GM12878 (cell line): ENCODE measurements at regions not wholly inside any gene's neighbourhood (a gene's known extent, or its start where the extent isn't known, plus 50 kb on each side); places are given as distances from the start of the nearest gene placed in this dataset.

ENCODE experiments used
- ATAC-seq: fragments of 200-7000 bp; cut with Tn5 transposase; 3 replicates; pipeline ENCODE4 v1.9.1; 2020; ENCODE audit warnings: mild to moderate bottlenecking, moderate library complexity
- BruUV-seq: library from RNA; stranded (reverse); fragments of 400-500 nt; replicated peaks from 2 replicates; lab custom pipeline; 2021; lab: Mats Ljungman, UMichigan
- CTCF ChIA-PET: fragments of 300-600 bp; sonication (Branson Sonifier 250); formaldehyde crosslinking; extraction: SDS; loops from one replicate; lab custom pipeline; 2021; ENCODE audit warnings: inconsistent platforms; lab: Yijun Ruan, JAX
- POLR2A ChIA-PET: fragments of 350-600 bp; formaldehyde crosslinking; extraction: SDS; loops from one replicate; lab custom pipeline; 2021; ENCODE audit warnings: inconsistent platforms; lab: Charles Lee
- RAD21 ChIA-PET: fragments of 300-600 bp; sonication (Branson Sonifier 250); formaldehyde crosslinking; loops from one replicate; lab custom pipeline; 2023; ENCODE audit warnings: antibody characterized with exemption; ENCODE audit not compliant: unreplicated experiment; lab: Charles Lee
- SMC1A ChIA-PET: fragments of 300-600 bp; sonication (Branson Sonifier 250); formaldehyde crosslinking; loops from one replicate; lab custom pipeline; 2023; ENCODE audit not compliant: unreplicated experiment, uncharacterized antibody; lab: Charles Lee
- DNase-seq: peaks from one replicate; pipeline ENCODE4 v3.0.0-alpha.2; 2011; ENCODE audit warnings: low read depth, low spot score
- FAIRE-seq: peaks from 3 replicates; lab custom pipeline; 2011; peaks lifted over from hg19 to GRCh38; lab: Jason Lieb, UNC
- H2AFZ ChIP-seq: 2 replicates; pipeline ENCODE4 v1.6.0; 2011; ENCODE audit warnings: low read depth, low read length, control low read depth; ENCODE audit not compliant: control insufficient read depth
- H3K27ac ChIP-seq: 2 replicates; pipeline ENCODE4 v1.5.1; 2011; ENCODE audit warnings: control low read depth; ENCODE audit not compliant: control insufficient read depth, insufficient read depth
- H3K27me3 ChIP-seq, 2 experiments: replicated peaks in 1 of 2; 2 replicates each; pipeline versions ENCODE4 v1.6.0 to v1.6.1; 2011; ENCODE audit warnings: low read length in 1 of 2; ENCODE audit not compliant: control insufficient read depth in 2 of 2, insufficient read depth in 2 of 2
- H3K36me3 ChIP-seq, 2 experiments: 2 replicates each; pipeline ENCODE4 v1.5.1; 2011; ENCODE audit warnings: low read length in 1 of 2; ENCODE audit not compliant: control insufficient read depth in 2 of 2, insufficient read depth in 2 of 2
- H3K4me1 ChIP-seq: 2 replicates; pipeline ENCODE4 v1.6.1; 2011; ENCODE audit warnings: mild to moderate bottlenecking, low read length, moderate library complexity, mixed read lengths; ENCODE audit not compliant: control insufficient read depth, insufficient read depth
- H3K4me2 ChIP-seq: 2 replicates; pipeline ENCODE4 v1.6.0; 2011; ENCODE audit warnings: control low read depth; ENCODE audit not compliant: control insufficient read depth, insufficient read depth
- H3K4me3 ChIP-seq: fragments of 200-600 bp; sonication (generic); 2 replicates; pipeline ENCODE4 v1.5.1; 2016
- H3K79me2 ChIP-seq: 2 replicates; pipeline ENCODE4 v1.6.0; 2011; ENCODE audit warnings: low read length; ENCODE audit not compliant: control insufficient read depth, insufficient read depth
- H3K9ac ChIP-seq: 2 replicates; pipeline ENCODE4 v1.8.0; 2011; ENCODE audit warnings: low read length, control low read depth, mixed read lengths; ENCODE audit not compliant: control insufficient read depth, insufficient read depth
- H3K9me3 ChIP-seq: replicated peaks from 3 replicates; pipeline ENCODE4 v1.5.1; 2011; ENCODE audit warnings: mild to moderate bottlenecking, low read length; ENCODE audit not compliant: control insufficient read depth, insufficient read depth
- H4K20me1 ChIP-seq: 2 replicates; pipeline ENCODE4 v1.6.0; 2011; ENCODE audit not compliant: control insufficient read depth, insufficient read depth
- BACH1 ChIP-seq: fragments of 450-650 bp; IDR thresholded peaks from 2 replicates; pipeline ENCODE4 v1.6.1; 2017; ENCODE audit warnings: mild to moderate bottlenecking, borderline replicate concordance
- BMI1 ChIP-seq: fragments of 450-650 bp; IDR thresholded peaks from 2 replicates; pipeline ENCODE4 v1.6.1; 2016; ENCODE audit warnings: mild to moderate bottlenecking, moderate library complexity, borderline replicate concordance
- CBX5 ChIP-seq: sonication (generic); IDR thresholded peaks from 2 replicates; pipeline ENCODE4 v1.6.1; 2016; ENCODE audit warnings: low read depth, moderate library complexity, mild to moderate bottlenecking, inconsistent platforms
- ESRRA ChIP-seq: IDR thresholded peaks from 2 replicates; pipeline ENCODE4 v1.6.1; 2012; ENCODE audit warnings: mild to moderate bottlenecking, low read length, improper control_type of control experiment
- IRF4 ChIP-seq: IDR thresholded peaks from 2 replicates; pipeline ENCODE4 v1.6.1; 2011; ENCODE audit warnings: low read depth, low read length
- RAD21 ChIP-seq: IDR thresholded peaks from 2 replicates; pipeline ENCODE4 v1.6.1; 2011; ENCODE audit warnings: mild to moderate bottlenecking, low read depth, low read length, moderate library complexity; ENCODE audit not compliant: insufficient read depth
- RELA ChIP-seq: fragments of 450-650 bp; IDR thresholded peaks from 2 replicates; pipeline ENCODE4 v1.8.0; 2014; ENCODE audit warnings: borderline replicate concordance; ENCODE audit not compliant: partially characterized antibody
- SMAD5 ChIP-seq: IDR thresholded peaks from 2 replicates; pipeline ENCODE4 v1.6.1; 2016; ENCODE audit warnings: antibody characterized with exemption, low read depth
- SMARCA5 ChIP-seq: fragments of 450-650 bp; IDR thresholded peaks from 2 replicates; pipeline ENCODE4 v1.6.1; 2017; ENCODE audit warnings: mild to moderate bottlenecking
- SP1 ChIP-seq: IDR thresholded peaks from one replicate; pipeline ENCODE4 v1.6.1; 2011; ENCODE audit warnings: low read depth, low read length
- ZNF274 ChIP-seq: IDR thresholded peaks from one replicate; pipeline ENCODE4 v1.8.0; 2011; ENCODE audit not compliant: insufficient read length, insufficient read depth
- whole genome bisulfite sequencing: methylation state at CpG from one replicate; pipeline ENCODE4 v1.1.6; 2016; ENCODE audit warnings: low lambda C conversion rate; ENCODE audit not compliant: insufficient replicate concordance, insufficient coverage; ENCODE audit errors: missing lambda C conversion rate; 5-methylcytosine and 5-hydroxymethylcytosine counted together
- in situ Hi-C: fragments of 300-500 bp; cut with MboI; formaldehyde crosslinking; loops from 9 replicates; pipeline ENCODE4 v1.14.3; 2018; ENCODE audit warnings: mixed read lengths
- intact Hi-C: fragments of 100-400 bp; cut with micrococcal nuclease; formaldehyde crosslinking; loops from one replicate; pipeline ENCODE4 v1.14.2; 2022; ENCODE audit not compliant: unreplicated experiment
- TF ChIP-seq, protein P1 (sequence below): IDR thresholded peaks from 2 replicates; pipeline ENCODE4 v1.6.1; 2012; ENCODE audit warnings: low read depth, low read length, improper control_type of control experiment
- TF ChIP-seq, protein P2 (sequence below): fragments of 450-650 bp; formaldehyde crosslinking; IDR thresholded peaks from 2 replicates; pipeline ENCODE4 v1.4.0; 2020; ENCODE audit warnings: mild to moderate bottlenecking, moderate library complexity
- TF ChIP-seq, protein P3 (sequence below): fragments of 150-350 bp; IDR thresholded peaks from 2 replicates; pipeline ENCODE4 v1.6.1; 2016; ENCODE audit warnings: low read depth, low read length
- TF ChIP-seq, protein P4 (sequence below): IDR thresholded peaks from 2 replicates; pipeline ENCODE4 v1.6.1; 2012; ENCODE audit warnings: low read depth, low read length, improper control_type of control experiment
- TF ChIP-seq, protein P5 (sequence below): fragments of 450-650 bp; IDR thresholded peaks from 2 replicates; pipeline ENCODE4 v1.6.1; 2017; ENCODE audit warnings: borderline replicate concordance

DNA sequence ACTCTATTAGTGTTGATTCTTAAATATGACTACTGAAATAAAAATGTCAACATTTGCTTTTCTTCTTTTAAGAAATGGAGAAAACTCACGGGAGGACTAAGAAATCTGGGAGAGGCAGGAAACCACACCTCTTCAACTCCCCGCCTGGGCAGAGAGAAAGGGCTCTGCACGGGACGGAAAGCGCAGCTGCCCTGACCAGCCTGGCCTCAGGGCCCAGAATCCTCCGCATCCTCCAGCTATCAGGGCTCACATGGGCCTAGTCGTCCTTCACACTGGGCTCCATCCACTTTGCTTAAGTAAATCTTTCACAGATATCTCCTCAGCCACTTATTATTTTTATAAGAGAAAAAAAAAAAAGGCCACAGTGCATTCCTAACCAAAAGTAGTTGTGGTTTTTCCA is 215.1 kb downstream of the TBXT start:
- no peaks in the 10 kb centered on the region for H3K9me3 ChIP-seq
- intact Hi-C loops (no loop called here), in situ Hi-C loops (no loop called here)
- no peak overlapping the region for H3K27ac ChIP-seq
- CTCF ChIA-PET, result interaction anchor here (0.9 to 1.2 kb wide), 2 partner anchors 23 to 153 kb away, joined by 3 to 4 read pairs; no protein-coding TSS in a partner anchor
- BruUV-seq, result no TSS peak
- SMC1A ChIA-PET, result no interaction called here
- no peaks in the 10 kb centered on the region for H3K4me1 ChIP-seq
- 47% methylated on average over 7 of the region's 7 CpGs for WGBS
- POLR2A ChIA-PET, result no interaction called here
- no peak overlapping the region for H3K9ac ChIP-seq
- no peak overlapping the region for H3K4me2 ChIP-seq
- DNase-seq (no peak), FAIRE-seq (no peak)
- H3K36me3 ChIP-seq, result no peaks in the 10 kb centered on the region
- no peak overlapping the region for H2AFZ ChIP-seq
- H3K27me3 ChIP-seq, result no peaks in the 10 kb centered on the region; a peak in 1 of 4 replicates
- RAD21 ChIA-PET, result no interaction called here
- H3K79me2 ChIP-seq, result no peaks in the 10 kb centered on the region
- TF ChIP-seq CBX5 (no peak), ESRRA (no peak), RAD21 (no peak), RELA (no peak), SMAD5 (no peak), BACH1 (no peak), SMARCA5 (no peak), IRF4 (no peak), SP1 (no peak), BMI1 (no peak), ZNF274 (no peak)
- TF ChIP-seq, protein P1, sequence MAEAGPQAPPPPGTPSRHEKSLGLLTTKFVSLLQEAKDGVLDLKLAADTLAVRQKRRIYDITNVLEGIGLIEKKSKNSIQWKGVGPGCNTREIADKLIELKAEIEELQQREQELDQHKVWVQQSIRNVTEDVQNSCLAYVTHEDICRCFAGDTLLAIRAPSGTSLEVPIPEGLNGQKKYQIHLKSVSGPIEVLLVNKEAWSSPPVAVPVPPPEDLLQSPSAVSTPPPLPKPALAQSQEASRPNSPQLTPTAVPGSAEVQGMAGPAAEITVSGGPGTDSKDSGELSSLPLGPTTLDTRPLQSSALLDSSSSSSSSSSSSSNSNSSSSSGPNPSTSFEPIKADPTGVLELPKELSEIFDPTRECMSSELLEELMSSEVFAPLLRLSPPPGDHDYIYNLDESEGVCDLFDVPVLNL, result no peak
- TF ChIP-seq, protein P2, sequence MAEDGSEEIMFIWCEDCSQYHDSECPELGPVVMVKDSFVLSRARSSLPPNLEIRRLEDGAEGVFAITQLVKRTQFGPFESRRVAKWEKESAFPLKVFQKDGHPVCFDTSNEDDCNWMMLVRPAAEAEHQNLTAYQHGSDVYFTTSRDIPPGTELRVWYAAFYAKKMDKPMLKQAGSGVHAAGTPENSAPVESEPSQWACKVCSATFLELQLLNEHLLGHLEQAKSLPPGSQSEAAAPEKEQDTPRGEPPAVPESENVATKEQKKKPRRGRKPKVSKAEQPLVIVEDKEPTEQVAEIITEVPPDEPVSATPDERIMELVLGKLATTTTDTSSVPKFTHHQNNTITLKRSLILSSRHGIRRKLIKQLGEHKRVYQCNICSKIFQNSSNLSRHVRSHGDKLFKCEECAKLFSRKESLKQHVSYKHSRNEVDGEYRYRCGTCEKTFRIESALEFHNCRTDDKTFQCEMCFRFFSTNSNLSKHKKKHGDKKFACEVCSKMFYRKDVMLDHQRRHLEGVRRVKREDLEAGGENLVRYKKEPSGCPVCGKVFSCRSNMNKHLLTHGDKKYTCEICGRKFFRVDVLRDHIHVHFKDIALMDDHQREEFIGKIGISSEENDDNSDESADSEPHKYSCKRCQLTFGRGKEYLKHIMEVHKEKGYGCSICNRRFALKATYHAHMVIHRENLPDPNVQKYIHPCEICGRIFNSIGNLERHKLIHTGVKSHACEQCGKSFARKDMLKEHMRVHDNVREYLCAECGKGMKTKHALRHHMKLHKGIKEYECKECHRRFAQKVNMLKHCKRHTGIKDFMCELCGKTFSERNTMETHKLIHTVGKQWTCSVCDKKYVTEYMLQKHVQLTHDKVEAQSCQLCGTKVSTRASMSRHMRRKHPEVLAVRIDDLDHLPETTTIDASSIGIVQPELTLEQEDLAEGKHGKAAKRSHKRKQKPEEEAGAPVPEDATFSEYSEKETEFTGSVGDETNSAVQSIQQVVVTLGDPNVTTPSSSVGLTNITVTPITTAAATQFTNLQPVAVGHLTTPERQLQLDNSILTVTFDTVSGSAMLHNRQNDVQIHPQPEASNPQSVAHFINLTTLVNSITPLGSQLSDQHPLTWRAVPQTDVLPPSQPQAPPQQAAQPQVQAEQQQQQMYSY (CRISPR knock-in tag), result no peak
- TF ChIP-seq, protein P3, sequence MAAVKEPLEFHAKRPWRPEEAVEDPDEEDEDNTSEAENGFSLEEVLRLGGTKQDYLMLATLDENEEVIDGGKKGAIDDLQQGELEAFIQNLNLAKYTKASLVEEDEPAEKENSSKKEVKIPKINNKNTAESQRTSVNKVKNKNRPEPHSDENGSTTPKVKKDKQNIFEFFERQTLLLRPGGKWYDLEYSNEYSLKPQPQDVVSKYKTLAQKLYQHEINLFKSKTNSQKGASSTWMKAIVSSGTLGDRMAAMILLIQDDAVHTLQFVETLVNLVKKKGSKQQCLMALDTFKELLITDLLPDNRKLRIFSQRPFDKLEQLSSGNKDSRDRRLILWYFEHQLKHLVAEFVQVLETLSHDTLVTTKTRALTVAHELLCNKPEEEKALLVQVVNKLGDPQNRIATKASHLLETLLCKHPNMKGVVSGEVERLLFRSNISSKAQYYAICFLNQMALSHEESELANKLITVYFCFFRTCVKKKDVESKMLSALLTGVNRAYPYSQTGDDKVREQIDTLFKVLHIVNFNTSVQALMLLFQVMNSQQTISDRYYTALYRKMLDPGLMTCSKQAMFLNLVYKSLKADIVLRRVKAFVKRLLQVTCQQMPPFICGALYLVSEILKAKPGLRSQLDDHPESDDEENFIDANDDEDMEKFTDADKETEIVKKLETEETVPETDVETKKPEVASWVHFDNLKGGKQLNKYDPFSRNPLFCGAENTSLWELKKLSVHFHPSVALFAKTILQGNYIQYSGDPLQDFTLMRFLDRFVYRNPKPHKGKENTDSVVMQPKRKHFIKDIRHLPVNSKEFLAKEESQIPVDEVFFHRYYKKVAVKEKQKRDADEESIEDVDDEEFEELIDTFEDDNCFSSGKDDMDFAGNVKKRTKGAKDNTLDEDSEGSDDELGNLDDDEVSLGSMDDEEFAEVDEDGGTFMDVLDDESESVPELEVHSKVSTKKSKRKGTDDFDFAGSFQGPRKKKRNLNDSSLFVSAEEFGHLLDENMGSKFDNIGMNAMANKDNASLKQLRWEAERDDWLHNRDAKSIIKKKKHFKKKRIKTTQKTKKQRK, result no peak
- TF ChIP-seq, protein P4, sequence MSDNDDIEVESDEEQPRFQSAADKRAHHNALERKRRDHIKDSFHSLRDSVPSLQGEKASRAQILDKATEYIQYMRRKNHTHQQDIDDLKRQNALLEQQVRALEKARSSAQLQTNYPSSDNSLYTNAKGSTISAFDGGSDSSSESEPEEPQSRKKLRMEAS, result no peak
- TF ChIP-seq, protein P5, sequence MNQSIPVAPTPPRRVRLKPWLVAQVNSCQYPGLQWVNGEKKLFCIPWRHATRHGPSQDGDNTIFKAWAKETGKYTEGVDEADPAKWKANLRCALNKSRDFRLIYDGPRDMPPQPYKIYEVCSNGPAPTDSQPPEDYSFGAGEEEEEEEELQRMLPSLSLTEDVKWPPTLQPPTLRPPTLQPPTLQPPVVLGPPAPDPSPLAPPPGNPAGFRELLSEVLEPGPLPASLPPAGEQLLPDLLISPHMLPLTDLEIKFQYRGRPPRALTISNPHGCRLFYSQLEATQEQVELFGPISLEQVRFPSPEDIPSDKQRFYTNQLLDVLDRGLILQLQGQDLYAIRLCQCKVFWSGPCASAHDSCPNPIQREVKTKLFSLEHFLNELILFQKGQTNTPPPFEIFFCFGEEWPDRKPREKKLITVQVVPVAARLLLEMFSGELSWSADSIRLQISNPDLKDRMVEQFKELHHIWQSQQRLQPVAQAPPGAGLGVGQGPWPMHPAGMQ, result no peak
- TF ChIP-seq, all 136 proteins: peak for 0
- no peak for ATAC-seq
- H4K20me1 ChIP-seq, result no peaks in the 10 kb centered on the region
- H3K4me3 ChIP-seq, result no peak overlapping the region
